ENCODE measurements at regions not wholly inside any gene's neighbourhood (a gene's known extent, or its start where the extent isn't known, plus 50 kb on each side); places are given as distances from the start of the nearest gene placed in this dataset.

DNA sequence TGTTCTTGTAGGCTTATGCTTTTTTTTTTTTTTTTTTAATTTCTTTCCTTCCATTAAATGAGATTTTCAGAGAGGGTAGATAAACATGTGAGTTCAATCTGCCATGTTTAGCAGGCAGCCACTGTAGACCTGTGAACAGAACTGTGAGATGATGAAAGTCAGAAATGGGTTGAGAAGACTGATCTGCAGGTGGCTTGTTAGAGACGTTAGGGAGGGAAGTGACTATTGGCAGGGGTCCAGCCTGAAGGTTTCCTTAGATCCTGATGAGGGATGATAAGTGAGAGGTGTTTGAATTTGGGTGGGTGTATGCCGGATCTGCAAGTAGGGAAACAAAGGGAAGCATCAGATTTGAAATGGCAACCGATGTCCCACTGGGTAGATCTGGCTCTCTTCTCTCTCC is 157.8 kb downstream of the HS3ST3B1 start:
- no peaks in the 10 kb centered on the region for H3K27me3 ChIP-seq (ENCODE audit: insufficient read depth, poor library complexity, severe bottlenecking)
- H3K9me3 ChIP-seq (ENCODE audit: severe bottlenecking), result no peaks in the 10 kb centered on the region
- ATAC-seq (ENCODE audit: low read depth), result no peak
- H3K4me1 ChIP-seq (ENCODE audit: insufficient read depth, poor library complexity, severe bottlenecking), result no peaks in the 10 kb centered on the region
- H3K4me3 ChIP-seq (ENCODE audit: severe bottlenecking), result no peak overlapping the region
- H3K27ac ChIP-seq (ENCODE audit: poor library complexity, severe bottlenecking), result no peak overlapping the region
- no peaks in the 10 kb centered on the region for H3K36me3 ChIP-seq (ENCODE audit: low read depth)
- TF ChIP-seq, protein P1, sequence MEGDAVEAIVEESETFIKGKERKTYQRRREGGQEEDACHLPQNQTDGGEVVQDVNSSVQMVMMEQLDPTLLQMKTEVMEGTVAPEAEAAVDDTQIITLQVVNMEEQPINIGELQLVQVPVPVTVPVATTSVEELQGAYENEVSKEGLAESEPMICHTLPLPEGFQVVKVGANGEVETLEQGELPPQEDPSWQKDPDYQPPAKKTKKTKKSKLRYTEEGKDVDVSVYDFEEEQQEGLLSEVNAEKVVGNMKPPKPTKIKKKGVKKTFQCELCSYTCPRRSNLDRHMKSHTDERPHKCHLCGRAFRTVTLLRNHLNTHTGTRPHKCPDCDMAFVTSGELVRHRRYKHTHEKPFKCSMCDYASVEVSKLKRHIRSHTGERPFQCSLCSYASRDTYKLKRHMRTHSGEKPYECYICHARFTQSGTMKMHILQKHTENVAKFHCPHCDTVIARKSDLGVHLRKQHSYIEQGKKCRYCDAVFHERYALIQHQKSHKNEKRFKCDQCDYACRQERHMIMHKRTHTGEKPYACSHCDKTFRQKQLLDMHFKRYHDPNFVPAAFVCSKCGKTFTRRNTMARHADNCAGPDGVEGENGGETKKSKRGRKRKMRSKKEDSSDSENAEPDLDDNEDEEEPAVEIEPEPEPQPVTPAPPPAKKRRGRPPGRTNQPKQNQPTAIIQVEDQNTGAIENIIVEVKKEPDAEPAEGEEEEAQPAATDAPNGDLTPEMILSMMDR (IDR thresholded peaks at IDR 0.05; ENCODE audit: poor library complexity, severe bottlenecking), result no peak
- DNase-seq (ENCODE audit: low spot score), result no peak

DNA sequence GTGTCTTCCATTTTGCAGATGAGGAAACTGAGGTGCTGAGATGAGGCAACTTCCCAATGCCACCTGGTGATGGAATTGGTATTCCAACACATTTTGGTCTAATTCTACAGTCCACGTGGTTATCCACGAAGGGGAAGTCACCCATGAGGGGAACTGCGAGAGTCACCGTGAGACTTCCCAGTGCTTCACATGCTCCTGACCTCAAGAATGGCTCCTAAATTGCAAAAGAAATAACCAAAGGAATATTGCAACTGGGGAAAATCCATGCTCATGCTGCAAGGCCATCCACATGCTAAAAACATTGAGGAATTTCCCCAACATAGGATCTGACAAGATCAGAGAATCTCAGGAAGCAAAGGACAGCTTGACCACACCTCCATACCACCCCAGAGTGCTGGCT is 153.9 kb downstream of the HS3ST3B1 start:
- ATAC-seq (ENCODE audit: low read depth), result no peak
- no peak for DNase-seq (ENCODE audit: low spot score)
- H3K36me3 ChIP-seq (ENCODE audit: low read depth), result no peaks in the 10 kb centered on the region
- H3K4me3 ChIP-seq (ENCODE audit: severe bottlenecking), result no peak overlapping the region
- TF ChIP-seq, protein P1 (IDR thresholded peaks at IDR 0.05; ENCODE audit: poor library complexity, severe bottlenecking), result no peak
- no peaks in the 10 kb centered on the region for H3K27me3 ChIP-seq (ENCODE audit: insufficient read depth, poor library complexity, severe bottlenecking)
- H3K4me1 ChIP-seq (ENCODE audit: insufficient read depth, poor library complexity, severe bottlenecking), result no peaks in the 10 kb centered on the region
- no peaks in the 10 kb centered on the region for H3K9me3 ChIP-seq (ENCODE audit: severe bottlenecking)
- H3K27ac ChIP-seq (ENCODE audit: poor library complexity, severe bottlenecking), result no peak overlapping the region

- Histone ChIP-seq H3K4me1 (ENCODE audit: insufficient read depth, poor library complexity, severe bottlenecking) (no peaks in the 10 kb centered on the region), H3K4me3 (ENCODE audit: severe bottlenecking) (no peak overlapping the region), H3K36me3 (ENCODE audit: low read depth) (no peaks in the 10 kb centered on the region), H3K27me3 (ENCODE audit: insufficient read depth, poor library complexity, severe bottlenecking) (no peaks in the 10 kb centered on the region), H3K9me3 (ENCODE audit: severe bottlenecking) (no peaks in the 10 kb centered on the region), H3K27ac (ENCODE audit: poor library complexity, severe bottlenecking) (no peak overlapping the region)
- TF ChIP-seq, protein P1 (IDR thresholded peaks at IDR 0.05; ENCODE audit: poor library complexity, severe bottlenecking), result no peak
- DNase-seq (ENCODE audit: low spot score) (no peak), ATAC-seq (ENCODE audit: low read depth) (no peak)
These were observed 152.0 kb downstream of the HS3ST3B1 start for GRCh38 chr17:14452856-14453255.

- TF ChIP-seq, protein P1 (IDR thresholded peaks at IDR 0.05; ENCODE audit: poor library complexity, severe bottlenecking), result no peak
- Histone ChIP-seq H3K36me3 (ENCODE audit: low read depth) (no peaks in the 10 kb centered on the region), H3K27me3 (ENCODE audit: insufficient read depth, poor library complexity, severe bottlenecking) (no peaks in the 10 kb centered on the region), H3K4me3 (ENCODE audit: severe bottlenecking) (no peak overlapping the region), H3K4me1 (ENCODE audit: insufficient read depth, poor library complexity, severe bottlenecking) (no peaks in the 10 kb centered on the region), H3K9me3 (ENCODE audit: severe bottlenecking) (no peaks in the 10 kb centered on the region), H3K27ac (ENCODE audit: poor library complexity, severe bottlenecking) (no peak overlapping the region)
- ATAC-seq (ENCODE audit: low read depth), result no peak
- no peak for DNase-seq (ENCODE audit: low spot score)
These were observed 150.9 kb downstream of the HS3ST3B1 start for GRCh38 chr17:14451729-14452191.

DNA sequence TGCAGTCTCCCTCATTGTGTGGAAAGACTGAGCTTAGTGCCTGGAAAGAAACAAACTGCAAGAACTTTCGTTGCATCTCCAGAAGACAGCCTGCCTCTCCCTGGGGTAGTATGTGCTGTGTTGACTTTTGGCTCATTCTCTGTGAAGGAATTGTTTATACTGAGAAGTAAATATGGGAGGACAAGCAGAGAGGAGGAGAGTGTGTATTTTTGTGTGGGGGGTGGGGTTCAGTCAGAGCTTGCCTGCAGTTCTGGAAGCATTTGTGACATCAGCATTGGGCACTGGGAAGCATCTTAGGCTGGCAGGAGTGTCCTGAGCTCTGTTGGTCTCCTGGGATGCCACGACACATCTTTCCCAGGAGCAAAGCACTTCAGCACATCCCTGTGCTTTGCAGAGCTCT is 147.9 kb downstream of the HS3ST3B1 start:
- H3K4me3 ChIP-seq (ENCODE audit: severe bottlenecking), result no peak overlapping the region
- no peaks in the 10 kb centered on the region for H3K4me1 ChIP-seq (ENCODE audit: insufficient read depth, poor library complexity, severe bottlenecking)
- no peak overlapping the region for H3K27ac ChIP-seq (ENCODE audit: poor library complexity, severe bottlenecking)
- ATAC-seq (ENCODE audit: low read depth) (no peak), DNase-seq (ENCODE audit: low spot score) (no peak)
- no peaks in the 10 kb centered on the region for H3K27me3 ChIP-seq (ENCODE audit: insufficient read depth, poor library complexity, severe bottlenecking)
- H3K36me3 ChIP-seq (ENCODE audit: low read depth), result no peaks in the 10 kb centered on the region
- no peaks in the 10 kb centered on the region for H3K9me3 ChIP-seq (ENCODE audit: severe bottlenecking)
- TF ChIP-seq, protein P1 (IDR thresholded peaks at IDR 0.05; ENCODE audit: poor library complexity, severe bottlenecking), result no peak

All from RWPE2 (cell line).